CD4-positive, alpha-beta T cell (primary cell): ENCODE measurements at regions not wholly inside any gene's neighbourhood (a gene's known extent, or its start where the extent isn't known, plus 50 kb on each side); places are given as distances from the start of the nearest gene placed in this dataset.

Source experiments
- ATAC-seq: fragments of 200-7000 bp; cut with Tn5 transposase; one replicate; pipeline ENCODE4 v1.10.0; 2022; ENCODE audit warnings: mild to moderate bottlenecking; ENCODE audit not compliant: poor library complexity
- CTCF ChIA-PET: fragments of 350-600 bp; sonication (Branson Sonifier 250); formaldehyde crosslinking; loops from one replicate; lab custom pipeline; 2021; ENCODE audit warnings: antibody characterized with exemption, inconsistent platforms; lab: Charles Lee
- POLR2A ChIA-PET: fragments of 350-600 bp; sonication (Branson Sonifier 250); formaldehyde crosslinking; loops from one replicate; lab custom pipeline; 2021; ENCODE audit warnings: antibody characterized with exemption, inconsistent platforms; lab: Charles Lee
- DNase-seq, 14 experiments: peaks; one replicate each; pipeline ENCODE4 v3.0.0-alpha.2; 2013 to 2020; ENCODE audit warnings: mixed read lengths in 2 of 14
- H3K27ac ChIP-seq, 2 donors: one replicate each; pipeline versions ENCODE4 v1.5.1 to v1.7.0; 2013; ENCODE audit warnings: low read length in 2 of 2, low read depth in 1 of 2, mild to moderate bottlenecking in 1 of 2
- H3K27me3 ChIP-seq, 2 experiments: 1 replicate in 1 of 2; 2 replicates in 1 of 2; pipeline versions ENCODE4 v1.6.1 to v1.7.0; 2013; ENCODE audit warnings: low read length in 2 of 2, control low read depth in 1 of 2, mild to moderate bottlenecking in 1 of 2, moderate library complexity in 1 of 2; ENCODE audit not compliant: insufficient read depth in 2 of 2, control insufficient read depth in 1 of 2
- H3K36me3 ChIP-seq: one replicate; pipeline ENCODE4 v1.6.1; 2013; ENCODE audit warnings: low read length, control low read depth; ENCODE audit not compliant: insufficient read depth
- H3K4me1 ChIP-seq: one replicate; pipeline ENCODE4 v1.6.1; 2013; ENCODE audit warnings: low read length, control low read depth; ENCODE audit not compliant: insufficient read depth
- H3K4me3 ChIP-seq: one replicate; pipeline ENCODE4 v1.5.1; 2013; ENCODE audit warnings: mild to moderate bottlenecking, low read length, moderate library complexity
- H3K9me3 ChIP-seq, 2 experiments: 1 replicate in 1 of 2; 2 replicates in 1 of 2; pipeline versions ENCODE4 v1.6.1 to v1.7.0; 2013; ENCODE audit warnings: low read length in 2 of 2, mild to moderate bottlenecking in 2 of 2, control low read depth in 1 of 2, moderate library complexity in 1 of 2; ENCODE audit not compliant: control insufficient read depth in 1 of 2, insufficient read depth in 1 of 2
- H3K27ac Mint-ChIP-seq: one replicate; pipeline ENCODE4 v1.8.0; 2020; ENCODE audit warnings: mixed read lengths
- H3K27me3 Mint-ChIP-seq: one replicate; pipeline ENCODE4 v1.8.0; 2021; ENCODE audit warnings: mixed read lengths
- H3K36me3 Mint-ChIP-seq: one replicate; pipeline ENCODE4 v1.8.0; 2021; ENCODE audit warnings: low read depth, mixed read lengths
- H3K4me1 Mint-ChIP-seq: one replicate; pipeline ENCODE4 v1.8.0; 2021; ENCODE audit warnings: low read depth, mixed read lengths
- H3K4me3 Mint-ChIP-seq: one replicate; pipeline ENCODE4 v1.8.0; 2020; ENCODE audit warnings: mild to moderate bottlenecking, mixed read lengths
- H3K9me3 Mint-ChIP-seq: one replicate; pipeline ENCODE4 v1.8.0; 2020; ENCODE audit warnings: mixed read lengths
- intact Hi-C, 2 experiments: fragments of 100-400 bp; cut with DNase I in 1 of 2; cut with micrococcal nuclease in 1 of 2; formaldehyde crosslinking; loops; one replicate each; pipeline versions ENCODE4 v1.15.1 to v1.9.0; 2023 to 2025; cut with DNase I, micrococcal nuclease
- TF ChIP-seq, protein P1 (sequence below): fragments of 200-600 bp; IDR thresholded peaks from one replicate; pipeline ENCODE4 v1.8.0; 2022; ENCODE audit warnings: antibody characterized with exemption, mild to moderate bottlenecking

DNA sequence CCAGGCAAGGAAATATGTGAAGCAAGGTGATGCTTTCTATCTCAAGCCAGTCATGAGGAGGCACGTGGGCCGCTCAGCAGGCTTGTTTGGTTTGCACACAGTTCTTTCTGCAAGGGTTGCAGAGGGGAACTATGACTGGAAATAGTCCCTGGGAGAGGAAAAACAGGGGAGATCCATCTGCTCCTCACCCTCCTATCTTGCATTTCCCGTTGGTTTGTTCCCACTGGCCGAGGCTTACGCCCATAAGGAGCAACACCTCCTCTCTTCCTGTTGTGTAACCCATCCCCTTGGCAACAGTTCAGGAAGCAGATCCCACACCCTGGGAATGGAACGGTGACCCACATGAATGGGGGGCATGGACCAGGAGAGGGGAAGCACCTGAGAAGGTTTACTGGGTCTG is 72.1 kb upstream of the MAGI1 start:
- Histone ChIP-seq H3K27me3 (no peaks in the 10 kb centered on the region), H3K27ac (no peak overlapping the region), H3K9me3 (no peaks in the 10 kb centered on the region), H3K4me3 (no peak overlapping the region), H3K36me3 (no peaks in the 10 kb centered on the region), H3K4me1 (no peaks in the 10 kb centered on the region)
- ATAC-seq (no peak), DNase-seq (no peak)
- ChIA-PET CTCF (no interaction called here), POLR2A (no interaction called here)
- Mint-ChIP-seq H3K36me3 (no peaks in the 10 kb centered on the region), H3K4me3 (no peak overlapping the region), H3K27me3 (peaks cover 11% of the 10 kb centered on the region), H3K27ac (no peak overlapping the region), H3K4me1 (no peaks in the 10 kb centered on the region), H3K9me3 (no peaks in the 10 kb centered on the region)
- TF ChIP-seq, protein P1, sequence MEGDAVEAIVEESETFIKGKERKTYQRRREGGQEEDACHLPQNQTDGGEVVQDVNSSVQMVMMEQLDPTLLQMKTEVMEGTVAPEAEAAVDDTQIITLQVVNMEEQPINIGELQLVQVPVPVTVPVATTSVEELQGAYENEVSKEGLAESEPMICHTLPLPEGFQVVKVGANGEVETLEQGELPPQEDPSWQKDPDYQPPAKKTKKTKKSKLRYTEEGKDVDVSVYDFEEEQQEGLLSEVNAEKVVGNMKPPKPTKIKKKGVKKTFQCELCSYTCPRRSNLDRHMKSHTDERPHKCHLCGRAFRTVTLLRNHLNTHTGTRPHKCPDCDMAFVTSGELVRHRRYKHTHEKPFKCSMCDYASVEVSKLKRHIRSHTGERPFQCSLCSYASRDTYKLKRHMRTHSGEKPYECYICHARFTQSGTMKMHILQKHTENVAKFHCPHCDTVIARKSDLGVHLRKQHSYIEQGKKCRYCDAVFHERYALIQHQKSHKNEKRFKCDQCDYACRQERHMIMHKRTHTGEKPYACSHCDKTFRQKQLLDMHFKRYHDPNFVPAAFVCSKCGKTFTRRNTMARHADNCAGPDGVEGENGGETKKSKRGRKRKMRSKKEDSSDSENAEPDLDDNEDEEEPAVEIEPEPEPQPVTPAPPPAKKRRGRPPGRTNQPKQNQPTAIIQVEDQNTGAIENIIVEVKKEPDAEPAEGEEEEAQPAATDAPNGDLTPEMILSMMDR, result no peak
- intact Hi-C loops, result no loop called here

DNA sequence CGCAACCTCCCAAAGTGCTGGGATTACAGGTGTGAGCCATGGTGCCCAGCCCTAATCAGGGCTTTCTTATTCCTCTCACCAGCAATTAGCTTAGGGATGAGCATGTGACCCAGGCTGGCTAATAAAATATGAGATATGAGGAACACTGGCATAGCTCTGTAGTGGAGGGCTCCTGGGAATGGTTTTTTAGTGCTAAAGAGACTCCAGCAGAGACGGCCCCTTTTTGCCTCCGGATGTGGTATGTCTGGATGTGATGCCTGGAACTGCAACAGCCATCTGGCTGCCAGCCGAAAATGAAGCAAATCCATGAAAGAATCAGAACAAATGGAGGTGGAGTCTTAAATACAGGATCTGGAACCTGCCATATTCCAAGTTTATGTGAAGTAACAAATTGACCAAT is 69.1 kb upstream of the MAGI1 start:
- no peak for ATAC-seq

DNA sequence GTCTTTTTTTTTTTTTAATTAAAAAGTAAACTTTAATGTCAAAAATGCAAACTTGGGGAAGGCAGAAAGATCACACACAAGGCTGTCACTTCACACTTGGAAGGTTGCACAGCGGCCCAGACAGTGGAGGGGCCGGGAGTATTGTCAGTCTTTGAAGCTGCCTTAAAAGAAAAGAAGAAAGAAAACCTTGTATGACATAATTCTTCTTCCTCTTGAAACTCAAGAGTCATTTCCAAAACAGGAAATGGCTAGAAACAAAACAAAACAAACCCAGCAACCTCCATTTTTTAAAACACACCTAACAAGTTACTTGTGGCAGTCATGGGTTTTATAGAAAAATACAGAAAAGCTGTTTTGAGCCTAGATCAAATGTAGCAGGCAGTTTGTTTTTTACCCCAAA is 68.1 kb upstream of the MAGI1 start:
- no peaks in the 10 kb centered on the region for H3K9me3 Mint-ChIP-seq
- intact Hi-C loops, result no loop called here
- peaks cover 5% of the 10 kb centered on the region for H3K27me3 Mint-ChIP-seq
- POLR2A ChIA-PET, result no interaction called here
- no peak overlapping the region for H3K4me3 Mint-ChIP-seq
- Histone ChIP-seq H3K9me3 (no peaks in the 10 kb centered on the region), H3K4me3 (no peak overlapping the region), H3K4me1 (no peaks in the 10 kb centered on the region), H3K27ac (no peak overlapping the region), H3K36me3 (no peaks in the 10 kb centered on the region), H3K27me3 (no peaks in the 10 kb centered on the region)
- no peak for DNase-seq
- H3K36me3 Mint-ChIP-seq, result no peaks in the 10 kb centered on the region
- CTCF ChIA-PET, result no interaction called here
- H3K4me1 Mint-ChIP-seq, result no peaks in the 10 kb centered on the region
- no peak overlapping the region for H3K27ac Mint-ChIP-seq
- no peak for ATAC-seq
- TF ChIP-seq, protein P1, result no peak

More for the DNA sequence above, 69.1 kb upstream of the MAGI1 start:
- Mint-ChIP-seq H3K27me3 (peaks cover 5% of the 10 kb centered on the region), H3K4me3 (no peak overlapping the region), H3K9me3 (no peaks in the 10 kb centered on the region), H3K27ac (no peak overlapping the region), H3K4me1 (no peaks in the 10 kb centered on the region), H3K36me3 (no peaks in the 10 kb centered on the region)
- TF ChIP-seq, protein P1, result no peak
- Histone ChIP-seq H3K27ac (no peak overlapping the region), H3K4me1 (no peaks in the 10 kb centered on the region), H3K9me3 (no peaks in the 10 kb centered on the region), H3K27me3 (no peaks in the 10 kb centered on the region), H3K36me3 (no peaks in the 10 kb centered on the region), H3K4me3 (no peak overlapping the region)
- CTCF ChIA-PET, result no interaction called here
- POLR2A ChIA-PET, result no interaction called here
- intact Hi-C loops, result no loop called here
- DNase-seq, result no peak
